CD4-positive, CD25-positive, alpha-beta regulatory T cell (primary cell): ENCODE measurements at regions not wholly inside any gene's neighbourhood (a gene's known extent, or its start where the extent isn't known, plus 50 kb on each side); places are given as distances from the start of the nearest gene placed in this dataset.

ENCODE experiments used
- ATAC-seq, 2 donors: fragments of 150-1000 bp; cut with Tn5 transposase; one replicate each; pipeline ENCODE4 v1.10.0; 2021; ENCODE audit warnings: low read depth in 2 of 2, moderate number of reproducible peaks in 2 of 2, moderate library complexity in 1 of 2
- DNase-seq, 3 donors: peaks; one replicate each; pipeline versions ENCODE4 v3.0.0 to v3.0.0-alpha.2; 2012 to 2022; ENCODE audit warnings: mixed read lengths in 1 of 3
- H3K27ac ChIP-seq: one replicate; pipeline ENCODE4 v1.7.0; 2013; ENCODE audit warnings: mild to moderate bottlenecking, low read length; ENCODE audit not compliant: insufficient read depth, poor library complexity, severe bottlenecking
- H3K27me3 ChIP-seq: one replicate; pipeline ENCODE4 v1.7.0; 2013; ENCODE audit warnings: low read length; ENCODE audit not compliant: control insufficient read depth, insufficient read depth
- H3K36me3 ChIP-seq: one replicate; pipeline ENCODE4 v1.7.0; 2013; ENCODE audit warnings: mild to moderate bottlenecking, low read length, moderate library complexity; ENCODE audit not compliant: control insufficient read depth, insufficient read depth
- H3K4me1 ChIP-seq: 2 replicates; pipeline ENCODE4 v1.7.0; 2013; ENCODE audit warnings: mild to moderate bottlenecking, low read length; ENCODE audit not compliant: insufficient read depth, control insufficient read depth, poor library complexity, severe bottlenecking
- H3K4me3 ChIP-seq: one replicate; pipeline ENCODE4 v1.7.0; 2013; ENCODE audit warnings: low read depth, mild to moderate bottlenecking, low read length, moderate library complexity
- H3K9me3 ChIP-seq, 2 experiments: 1 replicate in 1 of 2; 2 replicates in 1 of 2; pipeline ENCODE4 v1.7.0; 2013; ENCODE audit warnings: low read length in 2 of 2, mild to moderate bottlenecking in 1 of 2, moderate library complexity in 1 of 2; ENCODE audit not compliant: control insufficient read depth in 2 of 2
- H3K27ac Mint-ChIP-seq, 3 donors: one replicate each; pipeline ENCODE4 v1.8.0; 2020 to 2022; ENCODE audit warnings: mild to moderate bottlenecking in 3 of 3, mixed read lengths in 3 of 3, moderate library complexity in 2 of 3
- H3K27me3 Mint-ChIP-seq: one replicate; pipeline ENCODE4 v1.8.0; 2022; ENCODE audit warnings: mild to moderate bottlenecking, mixed read lengths
- H3K36me3 Mint-ChIP-seq: one replicate; pipeline ENCODE4 v1.8.0; 2020; ENCODE audit warnings: mixed read lengths
- H3K4me1 Mint-ChIP-seq, 4 donors: one replicate each; pipeline ENCODE4 v1.8.0; 2020 to 2022; ENCODE audit warnings: mixed read lengths in 4 of 4, mild to moderate bottlenecking in 1 of 4
- H3K4me3 Mint-ChIP-seq, 4 donors: one replicate each; pipeline ENCODE4 v1.8.0; 2020 to 2022; ENCODE audit warnings: mild to moderate bottlenecking in 4 of 4, mixed read lengths in 4 of 4, moderate library complexity in 3 of 4
- H3K9me3 Mint-ChIP-seq, 7 donors: one replicate each; pipeline ENCODE4 v1.8.0; 2020 to 2022; ENCODE audit warnings: mixed read lengths in 7 of 7, mild to moderate bottlenecking in 3 of 7, moderate library complexity in 2 of 7

DNA sequence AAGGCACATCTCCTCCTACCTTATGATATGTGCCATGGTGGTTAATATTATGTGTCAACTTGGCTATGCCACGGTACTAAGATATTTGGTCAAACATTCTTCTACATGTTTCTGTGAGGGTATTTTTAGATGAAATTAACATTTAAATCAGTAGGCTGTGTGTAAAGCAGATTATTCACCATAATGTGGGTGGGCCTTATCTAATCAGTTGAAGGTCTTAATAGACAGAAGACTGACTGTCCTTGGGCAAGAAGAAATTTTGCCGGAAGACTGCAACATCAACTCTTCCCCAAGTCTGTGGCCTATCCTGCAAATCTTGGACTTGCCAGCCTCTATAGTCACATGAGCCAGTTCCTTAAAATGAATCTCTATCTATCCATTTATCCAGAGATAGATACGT, 380.1 kb upstream of the DDI1 start:
- H3K27me3 Mint-ChIP-seq: no peaks in the 10 kb centered on the region
- ATAC-seq: no peak
- no peak overlapping the region for H3K4me3 Mint-ChIP-seq
- H3K9me3 ChIP-seq: no peaks in the 10 kb centered on the region
- no peaks in the 10 kb centered on the region for H3K27me3 ChIP-seq
- H3K36me3 Mint-ChIP-seq: no peaks in the 10 kb centered on the region
- peaks cover 0 to 10% (median 3%) of the 10 kb centered on the region in 7 donors for H3K9me3 Mint-ChIP-seq
- no peaks in the 10 kb centered on the region for H3K4me1 Mint-ChIP-seq
- H3K4me3 ChIP-seq: no peak overlapping the region
- no peaks in the 10 kb centered on the region for H3K4me1 ChIP-seq
- no peaks in the 10 kb centered on the region for H3K36me3 ChIP-seq
- H3K27ac Mint-ChIP-seq: no peak overlapping the region
- DNase-seq: no peak
- no peak overlapping the region for H3K27ac ChIP-seq

DNA sequence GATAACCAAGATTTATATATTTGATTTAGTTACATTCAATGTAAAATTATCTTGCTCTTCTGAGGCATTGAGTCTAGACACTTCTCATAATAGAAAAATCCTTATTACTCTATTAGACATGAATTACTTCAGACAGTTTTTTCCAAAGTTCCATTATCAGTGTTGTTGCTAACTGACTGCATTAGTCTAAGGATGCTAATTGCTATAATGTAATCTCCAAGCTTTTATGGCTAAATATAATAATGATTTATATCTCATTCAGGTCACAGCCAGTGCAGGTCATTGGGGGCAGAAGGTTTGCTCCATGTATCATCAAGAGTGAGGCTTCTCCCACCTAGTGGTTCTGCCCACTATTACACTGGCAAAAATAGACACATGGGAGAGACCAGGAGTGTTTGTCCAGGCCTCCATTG, 377.2 kb upstream of the DDI1 start:
- H3K27ac ChIP-seq: no peak overlapping the region
- DNase-seq: no peak
- ATAC-seq: no peak
- Mint-ChIP-seq H3K36me3 (no peaks in the 10 kb centered on the region), H3K9me3 (peaks cover 0 to 2% (median 0%) of the 10 kb centered on the region in 7 donors), H3K4me3 (no peak overlapping the region), H3K4me1 (no peaks in the 10 kb centered on the region), H3K27ac (no peak overlapping the region), H3K27me3 (no peaks in the 10 kb centered on the region)
- H3K4me3 ChIP-seq: no peak overlapping the region
- H3K4me1 ChIP-seq: no peaks in the 10 kb centered on the region
- H3K27me3 ChIP-seq: no peaks in the 10 kb centered on the region
- H3K36me3 ChIP-seq: no peaks in the 10 kb centered on the region
- no peaks in the 10 kb centered on the region for H3K9me3 ChIP-seq

DNA sequence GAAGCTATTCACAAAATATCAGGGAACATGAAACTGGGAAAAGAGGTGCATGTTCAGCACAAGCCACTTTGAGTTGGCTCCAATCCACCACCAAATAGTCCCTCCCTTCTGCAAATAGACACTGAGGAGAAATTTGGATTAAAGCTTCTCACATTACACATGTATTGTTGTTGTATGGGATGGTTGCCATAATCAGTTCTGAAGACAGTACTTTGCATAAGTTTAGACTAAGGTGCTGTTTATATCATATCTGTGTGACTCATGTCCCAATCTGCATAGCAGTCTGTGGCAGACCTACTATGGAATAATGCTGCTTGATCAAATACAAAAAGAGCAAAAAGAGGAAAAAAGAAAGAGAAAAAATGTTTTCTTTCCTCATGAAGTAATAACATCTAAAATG, 376.7 kb upstream of the DDI1 start:
- Histone ChIP-seq H3K27me3 (no peaks in the 10 kb centered on the region), H3K4me3 (no peak overlapping the region), H3K4me1 (no peaks in the 10 kb centered on the region), H3K36me3 (no peaks in the 10 kb centered on the region), H3K9me3 (no peaks in the 10 kb centered on the region), H3K27ac (no peak overlapping the region)
- Mint-ChIP-seq H3K4me1 (no peaks in the 10 kb centered on the region), H3K4me3 (no peak overlapping the region), H3K36me3 (no peaks in the 10 kb centered on the region), H3K27me3 (no peaks in the 10 kb centered on the region), H3K9me3 (peaks cover 0 to 2% (median 0%) of the 10 kb centered on the region in 7 donors), H3K27ac (no peak overlapping the region)
- DNase-seq (no peak), ATAC-seq (no peak)

DNA sequence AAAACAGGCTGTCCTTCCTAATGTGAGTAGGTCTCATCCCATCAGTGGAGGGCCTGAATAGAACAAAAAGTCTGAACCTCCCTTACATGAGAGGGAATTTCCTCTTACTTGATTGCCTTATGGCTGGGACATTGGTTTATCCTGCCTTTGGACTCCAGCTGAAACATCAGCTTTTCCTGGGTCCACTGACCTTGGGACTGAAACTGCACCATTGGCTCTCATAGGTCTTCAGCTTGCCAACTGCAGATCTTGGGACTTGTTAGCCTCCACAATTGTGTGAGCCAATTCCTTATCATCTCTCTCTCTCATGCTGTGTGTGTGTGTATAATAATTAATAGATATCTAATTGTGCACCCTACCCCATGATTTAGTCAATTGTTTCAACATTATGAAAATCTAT, 375.3 kb upstream of the DDI1 start:
- Histone ChIP-seq H3K4me3 (no peak overlapping the region), H3K9me3 (no peaks in the 10 kb centered on the region), H3K27me3 (no peaks in the 10 kb centered on the region), H3K36me3 (no peaks in the 10 kb centered on the region), H3K27ac (no peak overlapping the region), H3K4me1 (no peaks in the 10 kb centered on the region)
- H3K27ac Mint-ChIP-seq: no peak overlapping the region
- no peak for DNase-seq
- H3K36me3 Mint-ChIP-seq: no peaks in the 10 kb centered on the region
- H3K4me3 Mint-ChIP-seq: no peak overlapping the region
- ATAC-seq: no peak
- H3K9me3 Mint-ChIP-seq: no peaks in the 10 kb centered on the region
- no peaks in the 10 kb centered on the region for H3K27me3 Mint-ChIP-seq
- no peaks in the 10 kb centered on the region for H3K4me1 Mint-ChIP-seq

DNA sequence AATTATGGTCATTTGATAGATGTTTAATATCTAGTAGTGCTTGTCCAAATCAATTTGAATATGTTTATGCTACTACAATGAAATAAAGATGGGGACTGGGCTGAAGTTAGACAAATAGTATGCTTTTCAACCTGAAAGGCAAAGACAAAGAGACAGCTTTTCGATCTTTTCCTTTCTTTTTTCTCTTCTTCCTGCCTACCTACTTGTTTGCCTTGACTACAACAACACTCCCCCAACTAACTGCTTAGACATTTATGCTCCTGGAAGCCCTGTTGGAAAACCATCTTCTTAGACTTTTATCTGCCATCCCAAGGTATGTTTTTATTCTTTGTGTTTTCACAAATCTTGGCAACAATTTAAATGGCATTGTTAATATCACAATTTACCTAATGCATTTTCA, 374.4 kb upstream of the DDI1 start:
- Histone ChIP-seq H3K36me3 (no peaks in the 10 kb centered on the region), H3K27ac (no peak overlapping the region), H3K27me3 (no peaks in the 10 kb centered on the region), H3K4me3 (no peak overlapping the region), H3K9me3 (no peaks in the 10 kb centered on the region), H3K4me1 (no peaks in the 10 kb centered on the region)
- no peak for DNase-seq
- H3K27ac Mint-ChIP-seq: no peak overlapping the region
- H3K27me3 Mint-ChIP-seq: no peaks in the 10 kb centered on the region
- ATAC-seq: no peak
- no peaks in the 10 kb centered on the region for H3K9me3 Mint-ChIP-seq
- no peak overlapping the region for H3K4me3 Mint-ChIP-seq
- no peaks in the 10 kb centered on the region for H3K4me1 Mint-ChIP-seq
- H3K36me3 Mint-ChIP-seq: no peaks in the 10 kb centered on the region

DNA sequence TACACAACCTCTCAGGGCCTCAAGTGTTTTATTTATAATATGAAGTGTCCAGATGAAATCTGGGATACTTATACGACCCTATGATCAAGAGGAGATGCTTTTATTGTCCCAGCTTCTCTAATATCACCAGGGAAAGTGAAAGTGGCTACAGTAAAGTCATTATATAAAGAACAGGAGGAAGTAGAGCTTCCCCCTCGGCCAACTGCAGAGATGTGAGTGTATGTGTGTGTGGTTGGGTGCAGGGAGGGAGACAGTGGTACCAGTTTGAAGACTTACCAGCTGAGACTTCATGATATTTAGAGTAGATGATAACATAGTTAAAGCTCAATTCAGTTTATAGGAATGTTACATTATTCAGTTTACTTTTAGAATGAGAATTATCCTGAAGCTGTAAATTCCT, 373.6 kb upstream of the DDI1 start:
- no peak overlapping the region for H3K27ac Mint-ChIP-seq
- Histone ChIP-seq H3K27me3 (no peaks in the 10 kb centered on the region), H3K4me1 (no peaks in the 10 kb centered on the region), H3K27ac (no peak overlapping the region), H3K36me3 (no peaks in the 10 kb centered on the region), H3K9me3 (no peaks in the 10 kb centered on the region), H3K4me3 (no peak overlapping the region)
- no peak for DNase-seq
- no peaks in the 10 kb centered on the region for H3K36me3 Mint-ChIP-seq
- no peaks in the 10 kb centered on the region for H3K4me1 Mint-ChIP-seq
- no peak overlapping the region for H3K4me3 Mint-ChIP-seq
- no peaks in the 10 kb centered on the region for H3K9me3 Mint-ChIP-seq
- ATAC-seq: no peak
- H3K27me3 Mint-ChIP-seq: no peaks in the 10 kb centered on the region

DNA sequence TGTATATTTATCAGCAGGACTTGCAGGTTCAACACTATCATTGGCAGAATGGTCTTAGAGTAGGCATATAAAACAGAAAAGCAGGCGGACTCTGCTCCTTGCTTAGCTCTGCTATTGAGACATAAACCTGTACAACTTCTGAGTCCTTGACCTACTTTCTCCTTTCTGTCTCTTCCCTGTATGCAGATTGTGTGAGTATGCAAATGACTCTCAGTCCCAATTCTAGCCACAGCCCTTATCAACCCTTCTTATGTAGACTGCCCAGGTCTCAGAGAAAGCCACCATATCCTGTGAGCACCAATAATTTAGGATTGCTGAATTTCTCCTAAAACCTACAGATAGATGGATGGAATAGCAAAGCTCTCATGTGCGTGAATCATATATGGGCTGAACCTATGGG, 367.6 kb upstream of the DDI1 start:
- peaks cover 5% of the 10 kb centered on the region for H3K27me3 Mint-ChIP-seq
- no peaks in the 10 kb centered on the region for H3K9me3 ChIP-seq
- no peak for DNase-seq

DNA sequence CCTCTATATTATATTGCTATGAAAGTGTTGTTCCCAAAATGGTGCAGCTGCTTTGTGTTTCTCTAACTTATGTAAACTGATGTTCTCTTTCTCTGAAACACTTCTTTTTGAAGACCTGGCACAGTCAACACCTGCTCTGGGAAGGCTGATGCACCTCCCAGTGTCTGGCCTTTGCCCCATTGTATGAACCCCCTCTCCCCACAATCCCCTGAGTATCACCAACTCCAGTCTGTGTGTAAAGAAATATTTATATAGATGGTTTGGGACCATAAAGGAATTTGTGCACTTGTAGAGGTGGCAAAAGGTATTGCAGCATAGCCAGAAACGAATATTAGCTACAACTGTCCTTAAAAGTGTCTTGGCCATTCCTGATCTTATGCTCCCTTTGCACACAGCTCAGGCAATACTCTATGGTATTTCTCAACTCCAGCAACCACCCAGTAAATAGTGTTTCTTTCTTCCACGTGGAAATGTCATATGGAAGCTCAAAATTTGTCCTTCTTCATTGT, 365.2 kb upstream of the DDI1 start:
- Histone ChIP-seq H3K36me3 (no peaks in the 10 kb centered on the region), H3K9me3 (no peaks in the 10 kb centered on the region), H3K27me3 (no peaks in the 10 kb centered on the region), H3K4me1 (no peaks in the 10 kb centered on the region), H3K4me3 (no peak overlapping the region), H3K27ac (no peak overlapping the region)
- Mint-ChIP-seq H3K4me3 (no peak overlapping the region), H3K36me3 (no peaks in the 10 kb centered on the region), H3K4me1 (no peaks in the 10 kb centered on the region), H3K27ac (no peak overlapping the region), H3K9me3 (peaks cover 0 to 2% (median 0%) of the 10 kb centered on the region in 7 donors), H3K27me3 (peaks cover 5% of the 10 kb centered on the region)
- ATAC-seq (no peak), DNase-seq (no peak)

More for the DNA sequence above, 367.6 kb upstream of the DDI1 start:
- Mint-ChIP-seq H3K4me1 (no peaks in the 10 kb centered on the region), H3K4me3 (no peak overlapping the region), H3K9me3 (peaks cover 0 to 2% (median 0%) of the 10 kb centered on the region in 7 donors), H3K36me3 (no peaks in the 10 kb centered on the region), H3K27ac (no peak overlapping the region)
- no peaks in the 10 kb centered on the region for H3K4me1 ChIP-seq
- no peaks in the 10 kb centered on the region for H3K36me3 ChIP-seq
- no peak overlapping the region for H3K4me3 ChIP-seq
- no peak for ATAC-seq
- H3K27me3 ChIP-seq: no peaks in the 10 kb centered on the region
- H3K27ac ChIP-seq: no peak overlapping the region
